GM19467 (cell line): ENCODE measurements at regions not wholly inside any gene's neighbourhood (a gene's known extent, or its start where the extent isn't known, plus 50 kb on each side); places are given as distances from the start of the nearest gene placed in this dataset.
A peak's percentile ranks its signal among the peaks of the same experiment; 100 is the strongest.
"Not testable (repeated sequence)": the region's sequence is repeated elsewhere in the genome, so short reads cannot be mapped to it uniquely, and the experiment has no call there.

Source experiments
- ATAC-seq: cut with Tn5 transposase; IDR thresholded peaks from one replicate; pipeline ENCODE4 v1.9.1; 2021; ENCODE audit warnings: mild to moderate bottlenecking, moderate library complexity; ENCODE audit not compliant: unreplicated experiment

DNA sequence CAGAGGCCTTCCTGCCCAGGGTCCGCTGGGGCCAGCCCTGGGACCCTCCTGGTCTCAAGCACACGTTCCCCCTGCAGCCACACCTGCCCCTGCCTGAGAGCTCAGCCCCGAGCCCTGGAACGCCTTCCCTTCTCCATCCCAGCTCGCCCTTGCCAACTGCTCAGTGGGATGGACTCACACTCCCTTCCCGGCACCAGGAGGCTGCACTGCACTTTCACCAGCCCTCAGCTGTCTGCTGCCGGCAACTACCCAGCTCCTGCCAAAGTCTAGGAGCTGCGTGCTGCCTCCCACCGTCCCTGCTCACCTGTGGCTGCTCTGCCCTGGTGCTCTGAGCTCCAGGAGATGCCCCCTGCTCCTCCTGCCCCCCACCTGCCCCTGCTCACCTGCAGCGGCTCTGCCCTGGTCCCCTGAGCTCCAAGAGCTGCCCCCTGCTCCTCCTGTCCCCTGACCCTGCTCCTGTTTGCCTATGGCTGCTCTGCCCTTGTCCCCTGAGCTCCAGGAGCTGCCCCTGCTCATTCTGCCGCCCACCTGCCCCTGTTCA is 246.4 kb downstream of the TMEM121 start:
- ATAC-seq, result not testable (repeated sequence)

GRCh38 chr14:105773584-105773983 is 247.2 kb downstream of the TMEM121 start:
- no peak for ATAC-seq

DNA sequence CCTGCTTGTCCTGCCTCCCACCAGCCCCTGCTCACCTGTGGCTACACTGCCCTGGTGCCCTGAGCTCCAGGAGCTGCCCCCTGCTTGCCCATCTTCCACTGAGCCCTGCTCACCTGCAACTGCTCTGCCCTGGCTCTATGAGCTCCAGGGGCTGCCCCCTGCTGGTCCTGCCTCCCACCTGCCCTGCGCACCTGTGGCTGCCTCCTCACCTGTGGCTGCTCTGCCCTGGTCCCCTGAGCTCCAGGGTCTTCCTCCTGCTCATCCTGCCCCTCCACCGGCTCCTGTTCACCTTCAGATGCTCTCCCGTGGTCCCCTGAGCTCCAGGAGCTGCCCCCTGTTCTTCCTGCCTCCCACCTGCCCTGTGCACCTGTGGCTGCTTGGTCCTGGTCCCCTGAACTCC is 247.6 kb downstream of the TMEM121 start:
- ATAC-seq, result no peak

GRCh38 chr14:105774585-105775348 is 248.4 kb downstream of the TMEM121 start:
- ATAC-seq, result not testable (repeated sequence)

DNA sequence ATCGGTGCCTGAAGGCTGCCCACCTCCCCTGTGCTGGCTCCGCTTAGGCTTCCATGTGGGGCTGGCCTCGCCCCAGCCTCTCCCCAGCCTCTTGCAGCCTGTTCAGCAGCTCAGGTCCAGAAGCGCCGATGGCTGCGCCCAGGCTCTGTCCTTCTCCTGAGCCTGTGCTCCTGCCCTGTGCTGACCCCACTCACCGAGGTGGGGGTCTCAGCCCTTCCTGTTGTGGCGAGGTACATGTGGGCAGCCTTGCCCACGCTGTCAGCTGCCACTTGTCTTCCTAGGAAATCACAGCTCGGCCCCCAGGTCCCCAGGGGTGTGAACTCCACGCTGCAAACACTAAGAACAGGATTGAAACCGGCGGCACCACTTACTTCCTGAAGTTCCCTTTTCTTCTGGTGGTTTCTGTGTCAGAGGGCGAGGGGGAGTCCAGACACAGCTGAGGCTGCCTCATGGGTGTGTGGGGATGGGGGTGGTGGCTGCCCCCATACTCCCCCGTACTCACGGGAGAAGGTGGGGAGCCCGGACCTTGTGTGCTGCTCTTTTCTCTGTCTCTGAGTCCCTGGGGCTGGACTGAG is 249.1 kb downstream of the TMEM121 start:
- ATAC-seq, result not testable (repeated sequence)

DNA sequence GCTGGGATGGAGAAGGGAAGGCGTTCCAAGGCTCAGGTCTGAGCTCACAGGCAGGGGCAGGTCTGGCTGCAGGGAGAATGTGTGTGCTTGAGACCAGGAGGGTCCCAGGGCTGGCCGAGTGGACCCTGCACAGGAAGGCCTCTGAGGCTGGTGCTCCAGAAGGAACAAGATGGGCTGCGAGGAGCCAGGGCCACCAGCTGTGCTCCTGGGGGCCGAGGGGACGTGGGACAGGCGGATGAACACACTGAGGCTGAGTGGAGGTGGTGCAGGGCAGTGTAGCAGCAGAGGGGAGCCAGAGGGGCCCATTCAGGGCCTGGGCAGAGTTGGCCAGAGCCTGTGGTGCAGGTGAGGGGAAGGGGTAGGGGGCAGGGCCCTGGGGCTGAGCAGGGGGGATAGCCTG is 249.7 kb downstream of the TMEM121 start:
- ATAC-seq, result not testable (repeated sequence)

GRCh38 chr14:105776924-105777323 is 250.5 kb downstream of the TMEM121 start:
- ATAC-seq, result no peak

GRCh38 chr14:105783707-105784106 is 257.3 kb downstream of the TMEM121 start:
- no peak for ATAC-seq

GRCh38 chr14:105793836-105794235 is 267.5 kb downstream of the TMEM121 start:
- ATAC-seq, result no peak

- ATAC-seq, result no peak
These were observed 271.2 kb downstream of the TMEM121 start for GRCh38 chr14:105797546-105797945.

- ATAC-seq, result no peak
These were observed 279.3 kb downstream of the TMEM121 start for GRCh38 chr14:105805701-105806100.

DNA sequence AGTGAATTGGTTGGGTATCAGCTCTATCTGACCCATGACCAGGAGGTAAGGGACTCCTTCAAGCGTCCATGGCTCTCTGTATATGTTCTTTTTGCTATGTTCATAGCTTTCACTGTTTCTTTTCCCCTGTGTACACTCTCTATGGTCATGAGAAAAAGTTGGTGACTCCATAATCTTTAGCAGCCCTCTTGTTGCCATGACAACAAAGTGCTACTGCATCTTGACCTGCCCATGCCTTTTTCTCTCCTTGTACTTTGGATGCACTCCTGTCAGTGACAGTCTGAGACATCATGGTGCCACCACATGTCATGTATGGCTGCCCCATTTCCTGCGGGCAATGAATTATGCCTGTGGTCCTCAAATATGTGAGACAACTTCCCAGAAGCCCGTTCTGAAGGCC is 280.2 kb downstream of the TMEM121 start:
- ATAC-seq, result no peak

DNA sequence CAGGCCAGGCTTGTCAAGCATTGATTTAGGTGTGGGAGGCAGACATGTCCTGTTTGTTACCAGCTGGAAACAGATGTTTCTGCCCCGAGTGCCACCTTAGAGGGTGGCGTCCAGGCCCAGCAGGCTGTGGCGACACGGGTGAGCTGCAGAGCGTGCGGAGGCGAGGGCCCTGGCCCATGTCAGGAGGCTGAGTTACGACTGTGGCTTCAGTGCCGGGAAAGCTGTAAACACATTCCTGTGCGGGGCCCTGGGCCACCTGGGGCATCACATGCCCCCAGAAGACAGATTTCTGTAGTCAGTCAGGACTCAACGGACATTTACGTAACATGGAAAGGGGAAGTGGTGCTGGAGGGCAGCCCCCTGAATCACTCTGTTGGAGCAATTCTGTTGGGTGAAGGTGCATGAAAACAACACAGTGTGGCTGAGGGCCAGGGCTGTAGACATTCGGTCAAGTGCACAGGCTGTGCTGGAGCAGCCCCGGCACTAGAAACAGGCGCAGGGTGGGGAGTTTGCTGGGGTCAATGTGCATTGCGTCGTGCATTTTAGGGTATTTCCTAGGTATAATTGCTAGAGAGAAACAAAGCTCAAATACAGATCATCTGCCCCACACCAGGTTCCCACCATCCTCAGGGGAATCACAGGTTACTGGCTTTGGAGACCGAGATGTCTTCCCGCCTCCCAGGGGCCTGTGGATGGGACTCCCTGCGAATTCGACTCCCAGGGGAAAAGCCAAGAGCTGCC is 291.8 kb downstream of the TMEM121 start:
- ATAC-seq, result peak; percentile 71

DNA sequence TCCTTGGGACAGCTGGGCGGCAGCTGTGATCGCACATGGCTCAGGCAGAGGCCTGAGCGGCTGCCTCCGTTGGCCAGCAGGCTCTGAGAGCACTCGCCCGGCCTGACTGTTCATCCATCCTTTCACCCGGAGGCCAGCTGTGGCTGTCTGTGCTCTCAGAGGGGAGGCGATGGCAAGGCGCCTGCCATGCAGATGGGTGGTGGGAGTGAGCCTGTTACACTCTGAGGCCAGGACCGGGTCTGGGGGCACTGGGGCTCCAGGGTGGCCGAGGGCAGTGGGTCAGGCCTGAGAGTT is 292.3 kb downstream of the TMEM121 start:
- ATAC-seq, result no peak

GRCh38 chr14:105830171-105830570 is 303.8 kb downstream of the TMEM121 start:
- no peak for ATAC-seq

DNA sequence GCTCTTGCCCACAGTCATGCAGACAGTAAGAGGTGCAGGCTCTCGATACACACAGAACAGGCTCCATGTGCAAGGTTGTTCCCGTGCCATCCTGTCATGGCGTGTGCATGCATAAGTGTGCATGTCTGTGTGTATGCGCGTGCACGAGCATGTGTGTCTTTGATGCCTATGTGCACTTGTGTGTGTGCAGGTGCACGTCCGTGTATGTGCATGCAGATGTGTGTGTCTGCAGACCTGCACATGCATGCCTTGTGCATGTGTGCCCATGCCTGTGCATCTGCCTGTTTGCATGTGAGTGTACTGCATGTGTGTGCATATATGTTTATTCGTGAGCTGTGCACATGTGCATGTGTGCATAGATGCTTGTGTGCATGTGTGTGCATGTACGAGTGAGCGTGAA is 309.8 kb downstream of the TMEM121 start:
- no peak for ATAC-seq

- no peak for ATAC-seq
These were observed 310.3 kb downstream of the TMEM121 start for GRCh38 chr14:105836730-105837129.

GRCh38 chr14:105837349-105838063 is 311.1 kb downstream of the TMEM121 start:
- ATAC-seq, result no peak

GRCh38 chr14:105838107-105838506 is 311.7 kb downstream of the TMEM121 start:
- ATAC-seq, result no peak

- ATAC-seq, result no peak
These were observed 312.4 kb downstream of the TMEM121 start for GRCh38 chr14:105838591-105839424.
